Epithelial cell of proximal tubule (primary cell): ENCODE measurements at regions not wholly inside any gene's neighbourhood (a gene's known extent, or its start where the extent isn't known, plus 50 kb on each side); places are given as distances from the start of the nearest gene placed in this dataset.
"Not testable (repeated sequence)": the region's sequence is repeated elsewhere in the genome, so short reads cannot be mapped to it uniquely, and the experiment has no call there.

ENCODE experiments used
- DNase-seq: peaks from one replicate; pipeline ENCODE4 v3.0.0-alpha.2; 2011; ENCODE audit warnings: low read depth
- H3K4me3 ChIP-seq: 2 replicates; pipeline ENCODE4 v1.5.1; 2011; ENCODE audit warnings: low read depth, mild to moderate bottlenecking, low read length
- CTCF ChIP-seq: conservative IDR thresholded peaks from 2 replicates; pipeline ENCODE4 v1.5.1; 2012; ENCODE audit warnings: low read depth, mild to moderate bottlenecking, low read length

DNA sequence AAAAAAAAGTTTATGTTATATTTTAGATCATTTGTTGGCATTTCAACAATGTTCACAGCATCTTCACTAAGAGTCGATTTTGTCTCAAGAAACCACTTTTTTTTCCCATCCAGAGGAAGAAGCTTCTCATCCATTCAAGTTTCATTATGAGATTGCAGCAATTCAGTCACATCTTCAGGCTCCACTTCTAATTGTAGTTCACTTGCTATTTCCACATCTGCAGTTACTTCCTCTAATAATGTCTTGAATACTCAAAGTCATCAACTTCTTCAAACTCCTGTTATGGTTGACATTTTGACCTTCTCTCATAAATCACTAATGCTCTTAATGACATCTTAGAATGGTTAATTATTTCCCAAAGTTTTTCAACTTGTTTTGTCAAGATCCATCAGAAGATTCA, 61.3 kb upstream of the CHORDC1 start:
- DNase-seq: no peak
- TF ChIP-seq CTCF: no peak
- H3K4me3 ChIP-seq: no peak overlapping the region

GRCh38 chr11:90282551-90283071, 59.8 kb upstream of the CHORDC1 start:
- not testable (repeated sequence) for H3K4me3 ChIP-seq, DNase-seq

- no peak overlapping the region for H3K4me3 ChIP-seq
- no peak for DNase-seq
- no peak for TF ChIP-seq CTCF
These were observed 51.5 kb upstream of the CHORDC1 start for GRCh38 chr11:90274362-90274761.
